GF-D8 (cell line): ENCODE measurements at regions not wholly inside any gene's neighbourhood (a gene's known extent, or its start where the extent isn't known, plus 50 kb on each side); places are given as distances from the start of the nearest gene placed in this dataset.

Source experiments
- DNase-seq: peaks from one replicate; lab custom pipeline; 2025; lab: John Stamatoyannopoulos, UW

DNA sequence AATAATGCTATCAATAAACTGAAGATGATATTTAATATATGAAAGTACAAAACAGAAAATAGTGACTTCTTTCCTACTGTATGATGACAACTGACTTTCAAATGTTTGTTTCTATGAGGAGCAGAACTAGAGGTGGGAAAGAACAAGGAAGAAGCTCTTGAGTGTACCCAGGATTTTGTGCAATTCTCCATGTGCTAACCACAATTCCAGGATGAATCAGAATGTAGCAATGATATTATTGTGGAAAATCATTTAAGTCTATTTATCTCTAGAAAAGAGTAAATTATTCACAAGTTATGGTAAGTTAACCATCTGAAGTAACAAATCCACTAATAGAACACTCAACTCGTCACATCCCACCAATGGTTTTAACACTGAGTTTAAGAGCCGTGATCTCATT, 324.1 kb upstream of the EMCN start:
- no peak for DNase-seq

DNA sequence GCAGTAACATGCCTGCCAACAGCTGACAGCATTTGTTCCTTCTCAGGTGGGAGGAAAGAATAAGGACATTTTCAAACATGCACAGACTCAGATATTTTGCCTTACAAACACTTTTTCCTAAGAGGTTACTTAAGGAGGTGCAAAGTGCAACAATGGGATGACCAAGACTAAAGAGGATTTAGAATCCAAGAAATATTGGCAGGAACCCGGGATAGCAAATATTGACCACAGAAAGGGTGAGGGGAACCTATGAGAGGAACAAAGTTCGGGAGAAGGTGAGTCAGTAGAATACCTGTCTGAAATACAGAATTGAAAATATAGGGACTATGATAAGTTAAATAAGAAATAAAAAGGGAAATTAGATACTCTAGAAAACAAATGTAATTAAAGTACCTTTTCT, 321.9 kb upstream of the EMCN start:
- DNase-seq, result no peak

DNA sequence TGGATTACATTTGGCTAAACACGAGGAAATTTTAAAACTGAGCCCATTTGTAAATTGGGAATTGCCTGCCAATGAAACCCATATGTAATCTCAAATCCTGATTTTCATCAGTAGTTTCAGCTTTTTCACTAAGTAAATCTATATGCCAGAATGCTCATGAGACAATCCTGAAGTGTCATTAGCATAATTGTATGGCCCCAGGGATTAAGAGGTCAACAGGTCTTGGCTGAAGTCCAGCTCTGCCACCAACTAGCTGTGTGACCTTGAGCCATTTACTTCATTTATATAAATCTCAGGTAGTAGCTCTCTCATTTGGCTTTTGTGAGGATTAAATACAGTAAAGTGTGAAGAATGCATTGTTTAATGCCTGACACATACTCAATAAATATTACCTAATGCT, 320.5 kb upstream of the EMCN start:
- no peak for DNase-seq

DNA sequence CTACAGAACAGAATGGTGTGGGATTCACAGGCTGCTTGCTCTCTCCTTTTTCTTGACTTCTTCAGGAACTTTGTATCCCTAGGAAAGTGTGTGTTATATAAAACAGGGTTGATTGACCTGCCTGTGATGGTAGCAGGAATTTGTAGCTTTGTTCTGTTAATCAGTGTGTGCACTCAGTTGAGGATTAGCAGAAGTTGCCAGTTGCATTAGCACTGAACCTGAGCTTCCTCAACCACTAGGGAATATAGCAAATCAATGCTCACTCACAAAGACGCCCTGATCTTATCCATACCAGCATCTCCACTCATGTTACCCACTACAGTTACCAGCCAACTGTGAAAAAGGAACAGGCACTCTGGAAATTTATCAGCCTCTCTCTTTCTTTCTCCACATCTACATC, 319.1 kb upstream of the EMCN start:
- DNase-seq, result no peak

DNA sequence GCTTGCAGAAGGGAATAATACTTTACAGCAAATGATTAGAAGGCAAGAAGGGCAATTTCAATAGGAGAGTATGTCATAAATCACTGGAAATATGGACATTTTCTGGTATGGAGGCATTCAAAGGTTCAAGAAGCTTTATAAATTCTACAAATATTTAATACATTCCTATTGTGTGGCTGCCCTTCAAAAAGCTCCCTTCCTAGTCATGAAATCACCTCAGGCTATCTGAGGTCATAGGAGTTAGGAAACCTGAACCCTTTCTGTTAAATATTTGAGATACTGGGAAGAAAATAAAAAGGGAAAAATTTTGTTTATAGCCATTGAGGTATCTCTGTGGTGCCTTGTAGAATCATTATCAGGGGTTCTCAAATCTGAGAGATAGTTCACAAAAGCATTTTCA, 316.8 kb upstream of the EMCN start:
- no peak for DNase-seq

DNA sequence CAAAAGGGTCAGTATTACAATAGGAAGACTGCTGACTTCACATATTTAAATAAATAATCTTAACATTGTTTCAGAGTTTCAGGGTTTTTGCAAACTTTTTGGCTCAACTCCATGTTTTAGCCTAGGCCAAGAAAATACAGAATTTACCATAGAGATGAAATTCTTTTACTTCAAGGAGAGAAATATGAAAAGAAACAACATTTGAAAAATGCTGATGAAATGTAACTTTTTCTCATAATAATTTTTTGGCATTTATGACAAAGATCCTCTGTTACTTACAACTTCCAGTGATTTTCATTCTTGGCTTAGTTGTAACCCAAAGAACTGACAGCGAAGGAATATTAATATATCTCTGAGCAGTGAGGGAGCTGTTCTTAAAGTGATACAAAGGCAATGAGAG, 316.1 kb upstream of the EMCN start:
- DNase-seq, result no peak

DNA sequence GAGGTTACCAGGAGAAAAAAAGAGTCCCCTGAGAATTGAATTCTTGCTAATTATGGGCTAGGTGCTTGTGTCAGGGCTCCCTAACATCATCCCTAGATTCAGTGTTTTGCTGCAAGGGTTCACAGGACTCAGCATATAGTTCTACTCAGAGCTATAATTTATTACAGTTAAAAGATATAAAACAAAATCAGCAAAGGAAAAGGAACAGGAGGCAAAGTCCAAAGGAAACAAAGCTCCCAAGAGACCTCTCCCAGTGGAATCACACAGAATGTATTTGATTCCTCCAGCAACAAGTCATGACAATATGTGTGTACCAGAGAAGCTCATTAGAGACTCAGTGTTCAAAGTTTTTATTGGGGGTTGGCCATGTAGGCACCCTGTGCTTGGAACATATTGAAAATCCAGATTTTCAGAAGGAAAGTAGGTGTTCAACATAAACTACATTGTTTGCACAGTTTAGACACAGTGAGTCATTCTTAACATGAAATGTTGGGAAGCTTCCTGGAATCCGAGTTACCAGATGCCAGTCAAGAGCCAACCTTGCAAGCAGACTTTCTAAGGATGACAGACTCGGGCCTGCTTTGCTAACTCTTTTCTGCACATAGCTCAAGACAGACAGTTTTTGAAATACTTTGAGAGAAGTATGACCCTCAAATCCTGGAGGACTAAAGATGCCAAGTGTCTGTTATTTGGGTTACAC, 311.3 kb upstream of the EMCN start:
- no peak for DNase-seq

DNA sequence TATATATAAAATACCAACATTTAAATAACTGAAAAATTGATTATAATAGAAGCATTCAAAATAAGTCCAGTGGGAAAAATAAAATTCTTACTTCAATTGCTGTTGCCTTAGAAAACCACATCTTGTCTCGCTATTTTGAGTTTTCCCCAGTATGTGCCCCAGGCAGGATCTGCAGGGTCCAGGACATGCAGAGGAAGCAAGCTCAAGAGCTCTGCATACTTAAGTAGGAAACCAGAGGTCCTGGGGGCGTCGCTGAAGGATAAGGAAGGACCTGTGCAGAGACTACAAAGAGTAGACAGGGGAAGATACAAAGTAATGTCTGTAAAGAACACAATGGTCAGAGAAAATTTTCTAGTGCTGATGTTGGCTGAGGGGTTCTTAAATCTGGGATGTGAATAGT, 310.5 kb upstream of the EMCN start:
- no peak for DNase-seq

DNA sequence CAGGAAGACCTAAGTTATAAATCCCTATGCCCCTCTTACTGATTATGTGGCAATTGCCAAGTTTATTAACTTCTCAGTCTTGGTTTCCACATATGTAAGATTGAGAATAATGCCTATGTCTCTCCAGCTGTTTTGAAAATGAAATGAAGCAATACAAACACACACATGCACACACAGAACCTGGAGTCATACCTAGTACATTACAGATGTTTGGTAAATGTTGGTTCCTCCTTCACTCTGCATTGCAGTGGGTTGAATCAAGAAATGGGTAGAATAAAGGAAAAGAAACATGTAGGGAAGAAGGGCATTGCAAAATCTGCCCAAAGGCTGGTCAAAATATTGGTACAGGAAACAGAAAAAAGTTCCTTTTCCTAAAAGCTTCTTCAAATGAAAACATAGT, 309.9 kb upstream of the EMCN start:
- DNase-seq, result no peak

DNA sequence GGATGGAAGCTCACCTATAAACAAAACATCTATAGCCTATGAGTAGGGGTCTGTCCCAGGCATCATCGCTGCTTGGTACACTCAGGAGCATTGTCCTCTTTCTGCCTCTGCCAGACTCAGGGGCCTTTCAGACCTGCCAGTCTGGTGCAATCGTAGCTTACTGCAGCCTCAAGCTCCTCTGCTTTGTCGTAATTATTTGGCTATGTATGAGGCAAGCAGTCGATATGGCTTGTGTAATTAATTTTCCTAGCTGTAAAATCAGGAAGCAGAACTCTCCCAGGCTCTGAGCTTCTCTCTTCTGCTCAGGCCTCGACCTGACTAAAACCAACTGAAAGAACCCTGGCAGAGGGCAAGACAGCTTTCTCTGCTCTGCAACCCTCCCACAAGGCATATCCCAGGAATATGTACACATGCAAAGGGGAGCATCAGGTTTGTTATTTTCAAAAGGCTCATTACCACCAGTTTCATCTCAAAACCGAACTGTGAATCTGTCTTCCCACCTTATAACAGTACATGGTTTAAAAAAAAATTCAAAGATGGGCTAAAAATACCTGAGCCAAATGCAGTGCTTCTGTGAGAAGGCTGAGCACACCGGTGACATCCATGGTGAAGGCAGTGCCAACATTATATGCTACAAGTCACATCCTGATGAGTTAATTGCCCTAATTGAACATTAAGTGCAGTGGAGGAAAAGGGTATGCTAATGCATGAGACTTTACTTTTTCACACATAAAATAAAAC, 309.2 kb upstream of the EMCN start:
- no peak for DNase-seq

DNA sequence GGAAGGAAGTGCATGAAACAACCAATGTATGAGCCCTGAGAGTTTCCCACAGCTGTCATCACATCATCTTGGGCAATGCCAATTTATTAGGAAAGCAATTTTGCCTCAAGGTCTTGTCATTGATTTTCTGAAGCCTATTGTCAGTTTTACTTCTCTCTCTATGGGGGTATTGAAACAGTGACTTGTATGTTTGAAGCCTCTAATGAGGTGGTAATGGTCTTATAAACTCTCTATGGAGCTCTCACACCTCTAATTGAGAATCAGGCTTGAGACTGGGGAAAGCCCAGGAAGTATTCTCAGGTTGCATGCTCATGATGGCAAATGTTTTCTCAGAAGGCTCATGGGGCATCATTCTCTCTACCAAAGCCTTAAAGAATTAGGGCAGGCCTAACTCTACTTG, 308.2 kb upstream of the EMCN start:
- no peak for DNase-seq

DNA sequence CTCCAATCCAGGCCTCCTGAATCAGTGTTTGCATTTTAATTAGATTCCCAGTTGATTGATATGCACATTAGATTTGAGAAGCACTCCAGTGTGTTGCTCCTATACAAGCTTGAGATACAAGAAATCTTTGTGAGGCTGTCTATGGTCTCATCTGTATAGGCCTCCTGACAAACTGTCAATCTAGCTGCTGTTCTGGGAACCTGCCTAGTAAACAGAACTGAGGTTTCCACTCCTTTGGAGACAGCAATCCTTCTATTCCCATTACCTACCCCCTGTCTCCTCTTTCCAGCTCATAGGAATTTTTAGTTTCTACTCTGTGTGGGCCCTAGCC, 306.1 kb upstream of the EMCN start:
- DNase-seq, result no peak

DNA sequence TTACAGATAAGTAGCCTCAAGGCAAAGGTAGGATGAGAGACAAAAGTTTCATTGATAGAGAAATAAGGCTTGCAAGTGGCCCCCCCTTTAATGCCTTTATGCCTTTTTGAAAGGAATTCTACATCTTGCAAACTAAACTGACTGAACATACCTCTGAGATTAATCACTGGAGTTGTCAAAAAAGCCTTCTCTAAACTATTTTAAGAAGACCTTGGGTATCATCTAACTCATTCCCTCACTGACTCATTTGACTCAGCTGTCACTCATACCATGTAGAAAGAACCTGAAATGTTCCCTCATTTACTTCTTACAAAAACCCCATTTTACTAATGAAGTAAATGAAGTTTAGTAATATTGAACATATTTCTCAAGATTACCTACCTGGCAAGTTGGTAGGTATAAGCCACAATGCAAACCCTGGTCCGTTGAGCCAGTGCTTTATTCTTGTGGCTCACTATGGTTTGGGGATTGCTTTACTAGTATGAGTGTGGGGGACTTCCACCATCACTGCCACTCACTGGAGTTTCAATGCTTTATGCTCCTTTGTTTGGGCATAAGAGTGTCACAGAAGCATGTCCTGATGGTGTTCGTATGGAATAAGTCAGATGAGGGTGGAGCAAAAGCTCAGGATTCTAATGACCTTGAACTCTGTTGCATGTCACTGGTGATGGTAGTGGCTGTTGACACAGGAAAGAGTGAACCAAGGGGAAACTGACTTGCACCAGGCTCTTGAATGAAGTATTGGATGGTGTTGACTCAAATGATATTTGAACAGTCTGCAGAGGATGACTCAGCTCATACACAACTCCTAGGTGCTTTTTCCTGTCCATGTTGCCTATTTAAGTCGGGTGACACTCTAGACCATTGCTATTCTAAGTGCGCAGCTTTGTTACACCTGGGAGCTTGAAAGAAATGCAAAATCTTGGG, 305.5 kb upstream of the EMCN start:
- no peak for DNase-seq

DNA sequence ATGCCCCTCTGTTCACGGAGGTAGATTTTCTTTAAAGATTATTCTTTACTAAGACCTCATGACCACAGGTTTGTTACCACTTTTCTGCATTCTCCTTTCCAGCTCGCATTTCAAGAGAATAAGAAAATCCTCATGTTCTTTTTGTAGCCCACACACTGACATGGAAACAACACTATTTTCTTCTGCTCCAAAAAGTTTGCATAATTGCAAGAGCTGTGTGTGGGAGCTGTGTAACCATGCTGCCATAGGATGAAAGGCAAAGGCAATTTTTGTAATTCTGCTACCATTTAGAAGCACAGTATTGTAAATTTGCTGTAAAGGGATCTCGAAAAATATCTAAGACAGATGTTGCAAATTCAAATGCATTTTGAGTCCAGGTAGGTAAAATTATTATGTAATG, 302.4 kb upstream of the EMCN start:
- no peak for DNase-seq

DNA sequence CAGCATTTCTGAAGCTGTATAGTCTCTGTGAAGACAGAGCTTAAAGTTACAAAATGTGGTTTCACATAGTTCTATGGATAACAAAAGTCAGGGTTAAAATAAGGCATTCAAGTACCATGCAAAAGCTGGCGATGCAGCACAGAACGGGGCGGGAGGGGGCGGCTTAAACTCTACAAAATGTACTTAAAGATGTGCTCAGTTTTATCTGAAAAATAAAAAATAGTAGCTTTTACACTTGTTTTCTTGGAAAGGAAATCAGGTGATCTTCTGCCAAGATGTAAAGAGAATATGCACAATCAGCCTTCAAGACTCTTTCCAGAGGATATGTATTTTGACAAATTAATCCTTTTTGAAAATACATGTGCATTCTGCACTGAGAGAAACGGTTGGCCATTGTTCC, 301.7 kb upstream of the EMCN start:
- no peak for DNase-seq

DNA sequence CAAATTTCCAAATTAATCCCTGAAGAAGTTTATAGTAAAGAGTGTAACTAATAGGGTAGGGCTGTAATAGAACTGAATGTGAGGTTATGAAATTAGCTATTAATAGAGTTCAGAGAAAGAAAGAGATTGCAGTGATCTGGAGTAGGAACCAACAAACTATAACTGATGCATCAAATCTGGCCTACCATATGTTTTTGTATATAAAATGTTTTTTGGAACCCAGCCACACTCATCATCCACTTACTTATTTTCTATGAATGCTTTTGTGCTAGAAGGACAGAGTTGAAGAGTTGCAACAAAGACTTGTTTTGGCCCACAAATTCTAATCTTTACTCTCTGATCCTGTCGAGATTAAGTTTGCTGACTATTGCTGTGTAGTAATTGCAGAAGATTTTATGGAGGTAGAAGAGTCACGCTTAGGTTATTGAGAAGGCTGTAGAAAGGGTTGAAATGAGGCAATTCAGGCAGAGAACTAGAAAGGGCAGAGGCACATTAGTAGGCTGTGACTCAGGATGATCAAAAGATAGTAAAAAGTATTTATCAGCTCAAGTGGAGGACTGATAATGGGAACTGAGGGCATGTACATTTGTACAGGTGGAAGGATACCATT, 298.7 kb upstream of the EMCN start:
- DNase-seq, result no peak

DNA sequence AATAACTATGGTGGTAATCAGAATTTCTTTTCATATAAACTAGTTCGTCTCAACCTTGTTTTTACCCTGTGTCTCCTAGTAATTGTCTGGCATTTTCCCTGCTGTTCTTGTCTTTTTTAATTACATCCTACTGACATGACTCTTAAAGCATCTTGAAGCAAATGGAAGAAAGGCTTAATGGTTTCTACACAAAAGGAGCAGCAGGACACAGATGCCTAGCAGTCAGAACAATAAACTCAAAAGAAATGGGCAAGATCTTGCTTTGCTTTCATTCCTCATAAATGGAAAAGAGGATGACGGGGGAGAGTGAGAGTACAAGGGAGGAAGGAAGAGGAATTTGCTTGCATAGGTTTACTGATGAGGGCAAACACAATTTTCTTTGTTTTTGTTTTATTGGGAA, 293.2 kb upstream of the EMCN start:
- DNase-seq, result no peak

DNA sequence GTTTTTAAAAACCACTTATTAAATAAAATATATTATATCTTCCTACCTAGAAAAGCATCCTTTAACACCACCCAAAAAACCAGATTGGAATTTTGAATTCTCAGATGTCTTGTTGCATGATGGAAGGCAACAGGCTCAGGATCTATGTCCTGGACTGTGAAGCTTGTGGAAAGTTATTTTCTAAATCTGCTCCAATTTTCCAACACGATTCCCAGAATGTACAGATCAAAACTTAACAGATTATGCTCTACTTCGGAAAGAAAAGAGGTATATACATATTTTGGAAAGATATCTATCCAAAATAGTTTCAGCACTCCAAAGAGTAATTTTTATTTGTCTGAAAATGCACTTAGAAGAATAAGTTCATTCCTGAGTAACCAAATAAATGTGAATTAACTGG, 291.7 kb upstream of the EMCN start:
- no peak for DNase-seq

DNA sequence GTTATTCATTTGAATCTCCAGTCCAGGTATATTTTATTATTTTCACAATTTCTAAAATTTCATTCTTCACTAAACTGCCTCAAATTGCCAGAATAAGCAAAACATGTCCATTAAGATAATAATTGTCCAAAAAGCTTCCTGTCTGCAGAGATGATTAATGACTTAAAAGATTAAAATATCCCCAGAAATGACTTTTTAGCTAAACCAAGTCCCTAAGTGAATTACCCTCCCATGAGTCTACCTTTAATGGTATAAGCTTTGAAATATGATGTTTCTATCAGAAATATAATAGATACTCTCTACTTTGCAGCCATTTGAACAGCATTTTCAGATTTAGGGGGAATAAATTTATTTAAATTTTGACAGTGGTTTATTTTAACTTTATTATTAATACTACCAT, 289.2 kb upstream of the EMCN start:
- DNase-seq, result no peak

DNA sequence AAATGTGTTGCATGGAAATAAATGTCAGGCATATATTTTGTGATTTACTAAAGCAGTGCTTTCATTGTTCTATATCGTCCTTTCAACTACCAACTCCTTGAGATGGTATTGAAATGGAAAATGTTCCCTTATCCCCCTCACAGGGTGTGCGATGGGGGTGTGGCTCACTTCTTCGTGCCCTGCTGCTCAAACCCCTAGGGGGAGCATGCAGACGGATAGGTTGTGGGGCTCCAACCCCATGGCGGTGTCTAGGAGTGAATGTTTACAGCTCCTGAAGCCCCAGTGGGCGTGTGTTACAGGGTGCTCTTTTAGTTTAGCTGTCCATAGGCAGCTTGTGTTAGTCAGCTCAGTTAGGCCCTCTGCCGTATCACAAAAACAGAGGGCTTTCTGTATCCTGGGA, 287.7 kb upstream of the EMCN start:
- no peak for DNase-seq

DNA sequence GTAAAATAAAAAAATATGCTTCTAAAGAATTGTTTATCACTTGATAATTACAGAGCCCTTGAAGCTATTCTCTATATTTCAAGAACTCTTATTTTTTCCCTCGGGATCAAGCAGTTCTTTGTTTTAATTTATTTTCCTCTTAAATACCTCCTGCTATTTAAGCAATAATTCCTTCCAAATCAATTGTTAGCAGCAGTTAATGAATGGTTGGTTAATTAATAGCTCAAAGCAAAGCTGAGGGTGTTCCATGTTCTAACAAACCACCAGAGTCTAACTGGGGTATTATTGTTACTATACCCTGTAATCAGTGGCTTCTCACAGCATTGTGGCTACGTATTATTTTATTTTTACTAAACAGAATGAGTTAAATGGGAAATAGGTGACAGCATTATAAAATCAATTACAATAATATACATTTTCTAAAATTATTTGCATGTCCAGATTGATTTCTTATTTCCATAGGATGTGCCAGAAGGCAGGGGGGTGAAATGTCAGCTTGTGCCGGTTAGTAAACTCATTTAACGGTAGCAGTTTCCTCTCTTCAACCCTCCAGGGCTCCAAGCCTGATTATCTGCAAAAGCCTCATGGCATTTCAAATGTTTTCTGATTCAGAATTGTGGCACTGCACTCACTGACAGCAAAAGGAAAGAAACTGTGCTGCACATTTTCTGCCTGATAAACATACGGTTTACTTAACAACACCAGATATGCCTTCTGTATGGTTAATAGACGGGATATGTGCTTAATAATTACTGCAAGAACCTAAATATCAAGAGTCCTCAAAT, 286.9 kb upstream of the EMCN start:
- DNase-seq, result no peak

DNA sequence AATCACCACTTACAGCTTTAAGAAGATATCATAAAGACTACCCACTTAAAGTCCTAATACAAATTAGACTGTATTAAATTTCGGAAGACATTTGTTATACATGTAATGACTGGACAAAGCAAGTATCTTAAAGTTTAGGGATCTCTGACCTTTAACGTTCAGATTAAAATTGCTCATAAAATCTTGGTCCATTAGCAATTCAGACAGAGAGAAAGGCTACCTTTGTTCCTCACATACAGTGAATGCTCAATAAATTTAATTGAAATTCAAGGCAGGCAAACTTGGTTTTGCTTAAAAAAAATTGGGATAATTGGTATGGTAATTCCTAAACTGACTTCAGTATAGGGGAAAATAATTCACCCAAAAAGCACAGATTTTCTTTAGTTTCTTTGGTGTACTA, 285.9 kb upstream of the EMCN start:
- no peak for DNase-seq
